H1 (cell line): ENCODE measurements at regions not wholly inside any gene's neighbourhood (a gene's known extent, or its start where the extent isn't known, plus 50 kb on each side); places are given as distances from the start of the nearest gene placed in this dataset.

ENCODE experiments used
- CTCF ChIA-PET: fragments of 300-600 bp; sonication (Branson Sonifier 250); formaldehyde crosslinking; loops from one replicate; lab custom pipeline; 2021; ENCODE audit not compliant: partially characterized antibody; lab: Charles Lee
- POLR2A ChIA-PET: fragments of 300-600 bp; sonication (Branson Sonifier 250); formaldehyde crosslinking; loops from one replicate; lab custom pipeline; 2021; ENCODE audit warnings: inconsistent platforms; ENCODE audit not compliant: partially characterized antibody; lab: Charles Lee
- DNase-seq, 2 experiments: peaks; one replicate each; pipeline versions ENCODE4 v3.0.0 to v3.0.0-alpha.2; 2010 to 2022; ENCODE audit warnings: low spot score in 2 of 2, low read depth in 1 of 2, mixed read lengths in 1 of 2
- FAIRE-seq: peaks from 2 replicates; lab custom pipeline; 2011; peaks lifted over from hg19 to GRCh38; lab: Jason Lieb, UNC
- H2AFZ ChIP-seq: 2 replicates; pipeline ENCODE4 v1.8.1; 2012; ENCODE audit warnings: low read length, inconsistent platforms
- H2AK5ac ChIP-seq: 2 replicates; pipeline ENCODE4 v1.6.1; 2013; ENCODE audit warnings: low read depth, low read length
- H2BK120ac ChIP-seq: replicated peaks from 2 replicates; pipeline ENCODE3; 2013; ENCODE audit warnings: low read depth, low read length, inconsistent platforms
- H2BK12ac ChIP-seq: 2 replicates; pipeline ENCODE4 v1.6.1; 2013; ENCODE audit warnings: low read depth, low read length
- H2BK15ac ChIP-seq: 2 replicates; pipeline ENCODE4 v1.6.1; 2013; ENCODE audit warnings: low read length
- H2BK20ac ChIP-seq: 2 replicates; pipeline ENCODE4 v1.6.1; 2013; ENCODE audit warnings: low read length
- H2BK5ac ChIP-seq: 2 replicates; pipeline ENCODE4 v1.6.1; 2013; ENCODE audit warnings: low read depth, low read length
- H3K14ac ChIP-seq: 2 replicates; pipeline ENCODE4 v1.6.1; 2013; ENCODE audit warnings: inconsistent platforms; ENCODE audit not compliant: insufficient read length
- H3K18ac ChIP-seq: 2 replicates; pipeline ENCODE4 v1.6.1; 2013; ENCODE audit warnings: low read length; ENCODE audit errors: extremely low read depth
- H3K23ac ChIP-seq: 2 replicates; pipeline ENCODE4 v1.6.1; 2013; ENCODE audit warnings: inconsistent platforms; ENCODE audit not compliant: insufficient read length
- H3K23me2 ChIP-seq: 2 replicates; pipeline ENCODE4 v1.6.1; 2013; ENCODE audit warnings: low read depth, low read length
- H3K27ac ChIP-seq: 2 replicates; pipeline ENCODE4 v1.6.1; 2011; ENCODE audit warnings: low read depth, low read length, inconsistent platforms
- H3K27me3 ChIP-seq, 4 experiments: replicated peaks in 1 of 4; 1 replicate in 1 of 4; 2 replicates in 3 of 4; pipeline versions ENCODE4 v1.6.1 to v1.8.1; 2011 to 2013; ENCODE audit warnings: low read length in 3 of 4, mild to moderate bottlenecking in 3 of 4, inconsistent platforms in 2 of 4, mixed read lengths in 2 of 4, moderate library complexity in 1 of 4; ENCODE audit not compliant: control insufficient read depth in 3 of 4, insufficient read depth in 3 of 4; ENCODE audit errors: extremely low read depth in 1 of 4
- H3K36me3 ChIP-seq, 4 experiments: 2 replicates each; pipeline versions ENCODE4 v1.6.1 to v1.8.1; 2011 to 2013; ENCODE audit warnings: mild to moderate bottlenecking in 4 of 4, low read length in 3 of 4, moderate library complexity in 2 of 4, control low read depth in 1 of 4, inconsistent platforms in 1 of 4; ENCODE audit not compliant: insufficient read depth in 4 of 4, control insufficient read depth in 2 of 4
- H3K4ac ChIP-seq: replicated peaks from 2 replicates; pipeline ENCODE3; 2013; ENCODE audit warnings: low read length, low read depth, mixed read lengths, inconsistent platforms; ENCODE audit not compliant: insufficient read length
- H3K4me1 ChIP-seq, 4 experiments: replicated peaks in 1 of 4; 1 replicate in 1 of 4; 2 replicates in 3 of 4; pipeline versions ENCODE4 v1.6.1 to v1.8.1; 2011 to 2013; ENCODE audit warnings: low read length in 3 of 4, inconsistent platforms in 2 of 4, mixed read lengths in 1 of 4; ENCODE audit not compliant: insufficient read depth in 4 of 4, control insufficient read depth in 3 of 4
- H3K4me2 ChIP-seq, 2 experiments: 2 replicates each; pipeline versions ENCODE4 v1.6.1 to v1.8.1; 2011 to 2013; ENCODE audit warnings: low read depth in 2 of 2, low read length in 2 of 2, control low read depth in 1 of 2, inconsistent platforms in 1 of 2, mild to moderate bottlenecking in 1 of 2; ENCODE audit not compliant: insufficient read depth in 1 of 2
- H3K4me3 ChIP-seq, 4 experiments: fragments of 200-600, 300-600 bp in 1 of 4; sonication (generic), shearing (Covaris generic), sonication (Bioruptor Twin) in 1 of 4; 2 replicates each; pipeline versions ENCODE4 v1.5.1 to v1.8.1; 2011 to 2016; ENCODE audit warnings: low read length in 4 of 4, low read depth in 3 of 4, control low read depth in 2 of 4, inconsistent platforms in 2 of 4, mild to moderate bottlenecking in 2 of 4, mixed read lengths in 1 of 4, moderate library complexity in 1 of 4; ENCODE audit not compliant: insufficient read depth in 2 of 4; ENCODE audit errors: extremely low read depth in 1 of 4
- H3K56ac ChIP-seq: replicated peaks from 2 replicates; pipeline ENCODE3; 2013; ENCODE audit warnings: low read depth, mild to moderate bottlenecking, mixed read lengths, low read length, inconsistent platforms; ENCODE audit not compliant: insufficient read length
- H3K79me1 ChIP-seq: 2 replicates; pipeline ENCODE4 v1.6.1; 2013; ENCODE audit warnings: low read depth, low read length, control low read depth
- H3K79me2 ChIP-seq, 2 experiments: 2 replicates each; pipeline versions ENCODE4 v1.6.1 to v1.8.1; 2012 to 2013; ENCODE audit warnings: low read length in 2 of 2, mild to moderate bottlenecking in 2 of 2, inconsistent platforms in 1 of 2; ENCODE audit not compliant: insufficient read depth in 2 of 2, control insufficient read depth in 1 of 2
- H3K9ac ChIP-seq, 4 experiments: replicated peaks in 1 of 4; 1 replicate in 1 of 4; 2 replicates in 3 of 4; pipeline versions ENCODE4 v1.6.1 to v1.8.1; 2011 to 2013; ENCODE audit warnings: low read depth in 3 of 4, low read length in 3 of 4, control low read depth in 2 of 4, mild to moderate bottlenecking in 2 of 4, moderate library complexity in 2 of 4, inconsistent platforms in 1 of 4; ENCODE audit errors: extremely low read depth in 1 of 4
- H3K9me3 ChIP-seq, 2 experiments: 2 replicates each; pipeline versions ENCODE4 v1.6.1 to v1.8.1; 2012 to 2013; ENCODE audit warnings: mild to moderate bottlenecking in 2 of 2, moderate library complexity in 2 of 2, control low read depth in 1 of 2, inconsistent platforms in 1 of 2, low read depth in 1 of 2, low read length in 1 of 2, mixed read lengths in 1 of 2; ENCODE audit not compliant: insufficient read depth in 2 of 2
- H4K20me1 ChIP-seq, 2 experiments: replicated peaks in 1 of 2; 2 replicates each; pipeline versions ENCODE3 to v1.8.1; 2011 to 2013; ENCODE audit warnings: inconsistent platforms in 2 of 2, low read length in 2 of 2, mild to moderate bottlenecking in 1 of 2; ENCODE audit not compliant: insufficient read depth in 2 of 2, control insufficient read depth in 1 of 2
- H4K5ac ChIP-seq: 2 replicates; pipeline ENCODE4 v1.6.1; 2013; ENCODE audit warnings: low read length, low read depth, mixed read lengths, inconsistent platforms; ENCODE audit not compliant: insufficient read length
- H4K8ac ChIP-seq: 2 replicates; pipeline ENCODE4 v1.8.0; 2013; ENCODE audit warnings: mild to moderate bottlenecking, moderate library complexity, low read length, inconsistent platforms; ENCODE audit not compliant: insufficient read depth; ENCODE audit errors: extremely low read depth
- H4K91ac ChIP-seq: replicated peaks from 2 replicates; pipeline ENCODE3; 2013; ENCODE audit warnings: low read length, mixed read lengths, inconsistent platforms; ENCODE audit not compliant: insufficient read length
- CEBPB ChIP-seq: IDR thresholded peaks from 2 replicates; pipeline ENCODE4 v1.6.1; 2012; ENCODE audit warnings: low read depth, low read length
- JUN ChIP-seq: IDR thresholded peaks from 2 replicates; pipeline ENCODE4 v1.6.1; 2011; ENCODE audit warnings: low read depth, mild to moderate bottlenecking, improper control_type of control experiment, low read length
- PHF8 ChIP-seq: fragments of 200-600 bp; sonication (generic); conservative IDR thresholded peaks from 2 replicates; pipeline ENCODE4 v1.7.1; 2012; ENCODE audit warnings: low read depth, mild to moderate bottlenecking, inconsistent platforms, low read length, moderate library complexity
- POLR2A ChIP-seq, 2 experiments: IDR thresholded peaks; 1 replicate in 1 of 2; 2 replicates in 1 of 2; pipeline ENCODE4 v1.6.1; 2011; ENCODE audit warnings: low read depth in 2 of 2, low read length in 2 of 2, mild to moderate bottlenecking in 2 of 2; ENCODE audit errors: control extremely low read depth in 1 of 2
- RXRA ChIP-seq: IDR thresholded peaks from 2 replicates; pipeline ENCODE4 v1.6.1; 2011; ENCODE audit warnings: low read depth, mild to moderate bottlenecking, low read length, moderate library complexity; ENCODE audit not compliant: insufficient read depth
- WGBS, 2 experiments: shearing (Covaris generic) in 1 of 2; methylation state at CpG; one replicate each; pipeline versions ENCODE4 v1.1.6 to v1.1.7; 2013 to 2015; ENCODE audit warnings: low lambda C conversion rate in 2 of 2, mixed read lengths in 2 of 2, inconsistent platforms in 1 of 2, low coverage in 1 of 2, missing lambda C conversion rate in 1 of 2; ENCODE audit not compliant: insufficient replicate concordance in 2 of 2, insufficient coverage in 1 of 2, insufficient read length in 1 of 2; ENCODE audit errors: extremely low coverage in 1 of 2, missing lambda C conversion rate in 1 of 2; 5-methylcytosine and 5-hydroxymethylcytosine counted together

DNA sequence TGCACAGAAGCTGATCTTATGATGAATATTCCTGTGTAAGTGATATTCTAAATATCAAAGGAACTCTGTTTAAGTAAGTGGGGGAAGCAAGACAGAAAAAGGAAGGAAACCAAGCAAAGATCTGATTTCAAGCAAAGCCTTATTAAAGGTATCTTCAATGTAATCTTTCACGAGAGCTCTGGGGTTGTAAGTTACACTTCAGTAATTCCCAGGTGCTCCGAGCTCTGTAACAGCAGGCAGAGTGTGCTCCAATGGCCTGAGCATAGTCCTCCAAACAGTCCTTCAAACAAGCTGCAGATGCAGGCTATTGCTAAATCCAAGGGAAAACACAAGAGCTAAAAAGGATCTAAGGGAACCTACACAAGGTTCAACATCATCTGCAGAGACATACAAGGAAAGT lies 949.7 kb upstream of the TMPRSS15 start:
- no peaks in the 10 kb centered on the region for H3K27me3 ChIP-seq
- H3K4ac ChIP-seq: no peak overlapping the region
- FAIRE-seq (no peak), DNase-seq (no peak)
- H2BK12ac ChIP-seq: no peak overlapping the region
- no peak overlapping the region for H3K56ac ChIP-seq
- H3K79me2 ChIP-seq: no peaks in the 10 kb centered on the region
- H3K23me2 ChIP-seq: no peaks in the 10 kb centered on the region
- no peak overlapping the region for H3K14ac ChIP-seq
- no peak overlapping the region for H3K27ac ChIP-seq
- H4K91ac ChIP-seq: no peak overlapping the region
- TF ChIP-seq JUN (no peak), PHF8 (no peak), POLR2A (IDR thresholded peaks at IDR 0.05; ENCODE audit: control extremely low read depth in 1 of 2, low read depth in 2 of 2, low read length in 2 of 2) (no peak), CEBPB (no peak), RXRA (no peak)
- no peak overlapping the region for H4K5ac ChIP-seq
- no peaks in the 10 kb centered on the region for H3K79me1 ChIP-seq
- no peak overlapping the region for H3K4me2 ChIP-seq
- no peak overlapping the region for H3K18ac ChIP-seq
- H3K4me1 ChIP-seq: no peaks in the 10 kb centered on the region
- CTCF ChIA-PET: interaction anchor here (0.6 to 1.5 kb wide), 2 partner anchors 12 to 22 kb away, joined by 3 to 4 read pairs; no protein-coding TSS in a partner anchor
- H4K8ac ChIP-seq: no peak overlapping the region
- WGBS, 2 experiments: 83% methylated on average over 2 of the region's 2 CpGs; no CpG with 5 or more reads in 1 of the 2 experiments
- H3K9me3 ChIP-seq: no peaks in the 10 kb centered on the region
- no peaks in the 10 kb centered on the region for H3K36me3 ChIP-seq
- H2AFZ ChIP-seq: peak overlapping the region; percentile 76; the same call in 1 of the 2 replicates
- H2BK120ac ChIP-seq: no peak overlapping the region
- H4K20me1 ChIP-seq: no peaks in the 10 kb centered on the region
- H2BK15ac ChIP-seq: no peak overlapping the region
- H2BK20ac ChIP-seq: no peak overlapping the region
- H2AK5ac ChIP-seq: no peak overlapping the region
- no peak overlapping the region for H3K23ac ChIP-seq
- POLR2A ChIA-PET: no interaction called here
- no peak overlapping the region for H3K4me3 ChIP-seq
- H3K9ac ChIP-seq: no peak overlapping the region
- H2BK5ac ChIP-seq: no peak overlapping the region
